ENCODE measurements at regions not wholly inside any gene's neighbourhood (a gene's known extent, or its start where the extent isn't known, plus 50 kb on each side); places are given as distances from the start of the nearest gene placed in this dataset.

DNA sequence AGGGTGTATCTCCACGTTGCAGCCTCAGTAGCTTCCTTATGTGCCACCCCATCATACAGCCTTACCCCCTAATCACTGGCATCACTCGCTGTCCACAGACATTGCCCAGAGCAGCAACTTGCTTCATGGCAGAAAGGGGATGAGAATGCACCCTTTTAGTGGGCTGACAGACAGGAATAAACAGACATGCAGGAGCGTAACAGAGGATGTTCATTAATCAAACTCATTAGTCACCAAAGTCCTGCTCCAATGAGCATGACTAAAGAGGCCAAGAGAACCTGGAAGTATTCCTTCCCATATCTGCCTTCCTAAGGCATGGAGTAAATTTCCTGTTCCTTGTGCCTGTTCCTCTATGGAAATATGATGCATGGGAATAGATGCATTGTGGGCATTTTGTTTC is 197.0 kb downstream of the PHLDA1 start:
- Histone ChIP-seq H3K27ac (ENCODE audit: low read depth) (no peak overlapping the region), H4K20me1 (replicated peaks; ENCODE audit: insufficient read depth) (no peaks in the 10 kb centered on the region), H3K9me2 (ENCODE audit: insufficient read depth) (no peaks in the 10 kb centered on the region), H3K27me3 (ENCODE audit: insufficient read depth) (no peaks in the 10 kb centered on the region), H2AFZ (no peak overlapping the region; the same call in 1 of the 2 replicates), H3K36me3 (ENCODE audit: insufficient read depth) (no peaks in the 10 kb centered on the region), H3K79me2 (replicated peaks; ENCODE audit: insufficient read depth) (no peaks in the 10 kb centered on the region), H3F3A (replicated peaks; ENCODE audit: low read depth) (no peaks in the 10 kb centered on the region), H3K4me3 (no peak overlapping the region), H3K4me1 (ENCODE audit: insufficient read depth) (no peaks in the 10 kb centered on the region), H3K4me2 (no peak overlapping the region)
- ATAC-seq, result no peak
- DNase-seq (ENCODE audit: low spot score), result no peak
- Mint-ChIP-seq H3K9me3 (no peaks in the 10 kb centered on the region), H3K4me1 (no peaks in the 10 kb centered on the region), H3K27ac (no peak overlapping the region), H3K27me3 (ENCODE audit: insufficient read depth, low read depth, poor library complexity) (no peaks in the 10 kb centered on the region), H3K4me3 (no peak overlapping the region), H3K36me3 (ENCODE audit: low read depth) (no peaks in the 10 kb centered on the region)
- TF ChIP-seq POLR2AphosphoS5 (IDR thresholded peaks at IDR 0.05; ENCODE audit: low read depth) (no peak), NANOG (IDR thresholded peaks at IDR 0.05; ENCODE audit: borderline replicate concordance) (no peak), ZNF114 (CRISPR knock-in tag; IDR thresholded peaks at IDR 0.05) (no peak), EZH2phosphoT487 (IDR thresholded peaks at IDR 0.05; ENCODE audit: unreplicated experiment) (no peak), CREB1 (CRISPR knock-in tag; IDR thresholded peaks at IDR 0.05; ENCODE audit: low read depth) (no peak), EZH2 (IDR thresholded peaks at IDR 0.05; ENCODE audit: low read depth, unreplicated experiment) (no peak), JUNB (IDR thresholded peaks at IDR 0.05; ENCODE audit: unreplicated experiment) (no peak), ZNF331 (CRISPR knock-in tag; IDR thresholded peaks at IDR 0.05; ENCODE audit: low read depth) (no peak), STAT1 (IDR thresholded peaks at IDR 0.05; ENCODE audit: unreplicated experiment) (no peak)
- TF ChIP-seq, protein P1, sequence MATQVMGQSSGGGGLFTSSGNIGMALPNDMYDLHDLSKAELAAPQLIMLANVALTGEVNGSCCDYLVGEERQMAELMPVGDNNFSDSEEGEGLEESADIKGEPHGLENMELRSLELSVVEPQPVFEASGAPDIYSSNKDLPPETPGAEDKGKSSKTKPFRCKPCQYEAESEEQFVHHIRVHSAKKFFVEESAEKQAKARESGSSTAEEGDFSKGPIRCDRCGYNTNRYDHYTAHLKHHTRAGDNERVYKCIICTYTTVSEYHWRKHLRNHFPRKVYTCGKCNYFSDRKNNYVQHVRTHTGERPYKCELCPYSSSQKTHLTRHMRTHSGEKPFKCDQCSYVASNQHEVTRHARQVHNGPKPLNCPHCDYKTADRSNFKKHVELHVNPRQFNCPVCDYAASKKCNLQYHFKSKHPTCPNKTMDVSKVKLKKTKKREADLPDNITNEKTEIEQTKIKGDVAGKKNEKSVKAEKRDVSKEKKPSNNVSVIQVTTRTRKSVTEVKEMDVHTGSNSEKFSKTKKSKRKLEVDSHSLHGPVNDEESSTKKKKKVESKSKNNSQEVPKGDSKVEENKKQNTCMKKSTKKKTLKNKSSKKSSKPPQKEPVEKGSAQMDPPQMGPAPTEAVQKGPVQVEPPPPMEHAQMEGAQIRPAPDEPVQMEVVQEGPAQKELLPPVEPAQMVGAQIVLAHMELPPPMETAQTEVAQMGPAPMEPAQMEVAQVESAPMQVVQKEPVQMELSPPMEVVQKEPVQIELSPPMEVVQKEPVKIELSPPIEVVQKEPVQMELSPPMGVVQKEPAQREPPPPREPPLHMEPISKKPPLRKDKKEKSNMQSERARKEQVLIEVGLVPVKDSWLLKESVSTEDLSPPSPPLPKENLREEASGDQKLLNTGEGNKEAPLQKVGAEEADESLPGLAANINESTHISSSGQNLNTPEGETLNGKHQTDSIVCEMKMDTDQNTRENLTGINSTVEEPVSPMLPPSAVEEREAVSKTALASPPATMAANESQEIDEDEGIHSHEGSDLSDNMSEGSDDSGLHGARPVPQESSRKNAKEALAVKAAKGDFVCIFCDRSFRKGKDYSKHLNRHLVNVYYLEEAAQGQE (IDR thresholded peaks at IDR 0.05; ENCODE audit: unreplicated experiment), result no peak
- TF ChIP-seq, protein P2, sequence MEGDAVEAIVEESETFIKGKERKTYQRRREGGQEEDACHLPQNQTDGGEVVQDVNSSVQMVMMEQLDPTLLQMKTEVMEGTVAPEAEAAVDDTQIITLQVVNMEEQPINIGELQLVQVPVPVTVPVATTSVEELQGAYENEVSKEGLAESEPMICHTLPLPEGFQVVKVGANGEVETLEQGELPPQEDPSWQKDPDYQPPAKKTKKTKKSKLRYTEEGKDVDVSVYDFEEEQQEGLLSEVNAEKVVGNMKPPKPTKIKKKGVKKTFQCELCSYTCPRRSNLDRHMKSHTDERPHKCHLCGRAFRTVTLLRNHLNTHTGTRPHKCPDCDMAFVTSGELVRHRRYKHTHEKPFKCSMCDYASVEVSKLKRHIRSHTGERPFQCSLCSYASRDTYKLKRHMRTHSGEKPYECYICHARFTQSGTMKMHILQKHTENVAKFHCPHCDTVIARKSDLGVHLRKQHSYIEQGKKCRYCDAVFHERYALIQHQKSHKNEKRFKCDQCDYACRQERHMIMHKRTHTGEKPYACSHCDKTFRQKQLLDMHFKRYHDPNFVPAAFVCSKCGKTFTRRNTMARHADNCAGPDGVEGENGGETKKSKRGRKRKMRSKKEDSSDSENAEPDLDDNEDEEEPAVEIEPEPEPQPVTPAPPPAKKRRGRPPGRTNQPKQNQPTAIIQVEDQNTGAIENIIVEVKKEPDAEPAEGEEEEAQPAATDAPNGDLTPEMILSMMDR (conservative IDR thresholded peaks at IDR 0.05; ENCODE audit: low read depth in 2 of 2), result no peak
- TF ChIP-seq, protein P3, sequence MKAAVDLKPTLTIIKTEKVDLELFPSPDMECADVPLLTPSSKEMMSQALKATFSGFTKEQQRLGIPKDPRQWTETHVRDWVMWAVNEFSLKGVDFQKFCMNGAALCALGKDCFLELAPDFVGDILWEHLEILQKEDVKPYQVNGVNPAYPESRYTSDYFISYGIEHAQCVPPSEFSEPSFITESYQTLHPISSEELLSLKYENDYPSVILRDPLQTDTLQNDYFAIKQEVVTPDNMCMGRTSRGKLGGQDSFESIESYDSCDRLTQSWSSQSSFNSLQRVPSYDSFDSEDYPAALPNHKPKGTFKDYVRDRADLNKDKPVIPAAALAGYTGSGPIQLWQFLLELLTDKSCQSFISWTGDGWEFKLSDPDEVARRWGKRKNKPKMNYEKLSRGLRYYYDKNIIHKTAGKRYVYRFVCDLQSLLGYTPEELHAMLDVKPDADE (IDR thresholded peaks at IDR 0.05), result no peak
- TF ChIP-seq, protein P4, sequence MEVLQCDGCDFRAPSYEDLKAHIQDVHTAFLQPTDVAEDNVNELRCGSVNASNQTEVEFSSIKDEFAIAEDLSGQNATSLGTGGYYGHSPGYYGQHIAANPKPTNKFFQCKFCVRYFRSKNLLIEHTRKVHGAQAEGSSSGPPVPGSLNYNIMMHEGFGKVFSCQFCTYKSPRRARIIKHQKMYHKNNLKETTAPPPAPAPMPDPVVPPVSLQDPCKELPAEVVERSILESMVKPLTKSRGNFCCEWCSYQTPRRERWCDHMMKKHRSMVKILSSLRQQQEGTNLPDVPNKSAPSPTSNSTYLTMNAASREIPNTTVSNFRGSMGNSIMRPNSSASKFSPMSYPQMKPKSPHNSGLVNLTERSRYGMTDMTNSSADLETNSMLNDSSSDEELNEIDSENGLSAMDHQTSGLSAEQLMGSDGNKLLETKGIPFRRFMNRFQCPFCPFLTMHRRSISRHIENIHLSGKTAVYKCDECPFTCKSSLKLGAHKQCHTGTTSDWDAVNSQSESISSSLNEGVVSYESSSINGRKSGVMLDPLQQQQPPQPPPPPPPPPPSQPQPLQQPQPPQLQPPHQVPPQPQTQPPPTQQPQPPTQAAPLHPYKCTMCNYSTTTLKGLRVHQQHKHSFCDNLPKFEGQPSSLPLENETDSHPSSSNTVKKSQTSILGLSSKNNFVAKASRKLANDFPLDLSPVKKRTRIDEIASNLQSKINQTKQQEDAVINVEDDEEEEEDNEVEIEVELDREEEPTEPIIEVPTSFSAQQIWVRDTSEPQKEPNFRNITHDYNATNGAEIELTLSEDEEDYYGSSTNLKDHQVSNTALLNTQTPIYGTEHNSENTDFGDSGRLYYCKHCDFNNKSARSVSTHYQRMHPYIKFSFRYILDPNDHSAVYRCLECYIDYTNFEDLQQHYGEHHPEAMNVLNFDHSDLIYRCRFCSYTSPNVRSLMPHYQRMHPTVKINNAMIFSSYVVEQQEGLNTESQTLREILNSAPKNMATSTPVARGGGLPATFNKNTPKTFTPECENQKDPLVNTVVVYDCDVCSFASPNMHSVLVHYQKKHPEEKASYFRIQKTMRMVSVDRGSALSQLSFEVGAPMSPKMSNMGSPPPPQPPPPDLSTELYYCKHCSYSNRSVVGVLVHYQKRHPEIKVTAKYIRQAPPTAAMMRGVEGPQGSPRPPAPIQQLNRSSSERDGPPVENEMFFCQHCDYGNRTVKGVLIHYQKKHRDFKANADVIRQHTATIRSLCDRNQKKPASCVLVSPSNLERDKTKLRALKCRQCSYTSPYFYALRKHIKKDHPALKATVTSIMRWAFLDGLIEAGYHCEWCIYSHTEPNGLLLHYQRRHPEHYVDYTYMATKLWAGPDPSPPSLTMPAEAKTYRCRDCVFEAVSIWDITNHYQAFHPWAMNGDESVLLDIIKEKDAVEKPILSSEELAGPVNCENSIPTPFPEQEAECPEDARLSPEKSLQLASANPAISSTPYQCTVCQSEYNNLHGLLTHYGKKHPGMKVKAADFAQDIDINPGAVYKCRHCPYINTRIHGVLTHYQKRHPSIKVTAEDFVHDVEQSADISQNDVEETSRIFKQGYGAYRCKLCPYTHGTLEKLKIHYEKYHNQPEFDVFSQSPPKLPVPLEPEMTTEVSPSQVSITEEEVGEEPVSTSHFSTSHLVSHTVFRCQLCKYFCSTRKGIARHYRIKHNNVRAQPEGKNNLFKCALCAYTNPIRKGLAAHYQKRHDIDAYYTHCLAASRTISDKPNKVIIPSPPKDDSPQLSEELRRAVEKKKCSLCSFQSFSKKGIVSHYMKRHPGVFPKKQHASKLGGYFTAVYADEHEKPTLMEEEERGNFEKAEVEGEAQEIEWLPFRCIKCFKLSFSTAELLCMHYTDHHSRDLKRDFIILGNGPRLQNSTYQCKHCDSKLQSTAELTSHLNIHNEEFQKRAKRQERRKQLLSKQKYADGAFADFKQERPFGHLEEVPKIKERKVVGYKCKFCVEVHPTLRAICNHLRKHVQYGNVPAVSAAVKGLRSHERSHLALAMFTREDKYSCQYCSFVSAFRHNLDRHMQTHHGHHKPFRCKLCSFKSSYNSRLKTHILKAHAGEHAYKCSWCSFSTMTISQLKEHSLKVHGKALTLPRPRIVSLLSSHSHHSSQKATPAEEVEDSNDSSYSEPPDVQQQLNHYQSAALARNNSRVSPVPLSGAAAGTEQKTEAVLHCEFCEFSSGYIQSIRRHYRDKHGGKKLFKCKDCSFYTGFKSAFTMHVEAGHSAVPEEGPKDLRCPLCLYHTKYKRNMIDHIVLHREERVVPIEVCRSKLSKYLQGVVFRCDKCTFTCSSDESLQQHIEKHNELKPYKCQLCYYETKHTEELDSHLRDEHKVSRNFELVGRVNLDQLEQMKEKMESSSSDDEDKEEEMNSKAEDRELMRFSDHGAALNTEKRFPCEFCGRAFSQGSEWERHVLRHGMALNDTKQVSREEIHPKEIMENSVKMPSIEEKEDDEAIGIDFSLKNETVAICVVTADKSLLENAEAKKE (CRISPR knock-in tag; IDR thresholded peaks at IDR 0.05), result no peak

All from GM23338 (cell line).